Left ventricle myocardium inferior (tissue), 1 donor: ENCODE measurements at regions not wholly inside any gene's neighbourhood (a gene's known extent, or its start where the extent isn't known, plus 50 kb on each side); places are given as distances from the start of the nearest gene placed in this dataset.

Experiments used
- DNase-seq: peaks from one replicate; pipeline ENCODE4 v3.0.0-alpha.2; 2020
- H3K27ac ChIP-seq: fragments of 200-600 bp; replicated peaks from 2 replicates; pipeline ENCODE4 v1.8.0; 2021
- H3K27me3 ChIP-seq: fragments of 200-600 bp; 2 replicates; pipeline ENCODE4 v1.8.0; 2021; ENCODE audit warnings: low read depth
- H3K36me3 ChIP-seq: fragments of 200-600 bp; 2 replicates; pipeline ENCODE4 v1.8.0; 2021
- H3K4me1 ChIP-seq: fragments of 200-600 bp; 2 replicates; pipeline ENCODE4 v1.8.0; 2021
- H3K4me3 ChIP-seq: fragments of 200-600 bp; 2 replicates; pipeline ENCODE4 v1.8.0; 2021; ENCODE audit warnings: mild to moderate bottlenecking, moderate library complexity
- H3K9me3 ChIP-seq: fragments of 200-600 bp; replicated peaks from 2 replicates; pipeline ENCODE4 v1.8.0; 2021
- intact Hi-C: fragments of 100-400 bp; cut with micrococcal nuclease; formaldehyde crosslinking; loops from one replicate; pipeline ENCODE4 v1.11.0; 2022
- TF ChIP-seq, protein P1 (sequence below): fragments of 200-600 bp; IDR thresholded peaks from 2 replicates; pipeline ENCODE4 v1.8.0; 2021; ENCODE audit warnings: antibody characterized with exemption, mild to moderate bottlenecking, borderline replicate concordance
- donor health status: DM: no; HTN: yes; CAD: no; lungs with severe emphysema.

GRCh38 chr4:180650273-180650672, 1592.9 kb upstream of the TENM3 start:
- H3K27me3 ChIP-seq = no peaks in the 10 kb centered on the region
- DNase-seq = no peak
- no peak overlapping the region for H3K4me3 ChIP-seq
- intact Hi-C loops = no loop called here
- H3K4me1 ChIP-seq = no peaks in the 10 kb centered on the region
- TF ChIP-seq, protein P1, sequence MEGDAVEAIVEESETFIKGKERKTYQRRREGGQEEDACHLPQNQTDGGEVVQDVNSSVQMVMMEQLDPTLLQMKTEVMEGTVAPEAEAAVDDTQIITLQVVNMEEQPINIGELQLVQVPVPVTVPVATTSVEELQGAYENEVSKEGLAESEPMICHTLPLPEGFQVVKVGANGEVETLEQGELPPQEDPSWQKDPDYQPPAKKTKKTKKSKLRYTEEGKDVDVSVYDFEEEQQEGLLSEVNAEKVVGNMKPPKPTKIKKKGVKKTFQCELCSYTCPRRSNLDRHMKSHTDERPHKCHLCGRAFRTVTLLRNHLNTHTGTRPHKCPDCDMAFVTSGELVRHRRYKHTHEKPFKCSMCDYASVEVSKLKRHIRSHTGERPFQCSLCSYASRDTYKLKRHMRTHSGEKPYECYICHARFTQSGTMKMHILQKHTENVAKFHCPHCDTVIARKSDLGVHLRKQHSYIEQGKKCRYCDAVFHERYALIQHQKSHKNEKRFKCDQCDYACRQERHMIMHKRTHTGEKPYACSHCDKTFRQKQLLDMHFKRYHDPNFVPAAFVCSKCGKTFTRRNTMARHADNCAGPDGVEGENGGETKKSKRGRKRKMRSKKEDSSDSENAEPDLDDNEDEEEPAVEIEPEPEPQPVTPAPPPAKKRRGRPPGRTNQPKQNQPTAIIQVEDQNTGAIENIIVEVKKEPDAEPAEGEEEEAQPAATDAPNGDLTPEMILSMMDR = no peak
- H3K36me3 ChIP-seq = no peaks in the 10 kb centered on the region
- no peaks in the 10 kb centered on the region for H3K9me3 ChIP-seq
- no peak overlapping the region for H3K27ac ChIP-seq

- Histone ChIP-seq H3K36me3 (no peaks in the 10 kb centered on the region), H3K4me3 (no peak overlapping the region), H3K27me3 (no peaks in the 10 kb centered on the region), H3K9me3 (no peaks in the 10 kb centered on the region), H3K4me1 (no peaks in the 10 kb centered on the region), H3K27ac (no peak overlapping the region)
- TF ChIP-seq, protein P1 = no peak
- no peak for DNase-seq
- intact Hi-C loops = no loop called here
These were observed 1590.7 kb upstream of the TENM3 start for GRCh38 chr4:180652533-180652932.

GRCh38 chr4:180655886-180656285, 1587.3 kb upstream of the TENM3 start:
- no peaks in the 10 kb centered on the region for H3K36me3 ChIP-seq
- no peak for DNase-seq
- H3K4me3 ChIP-seq = no peak overlapping the region
- no peaks in the 10 kb centered on the region for H3K9me3 ChIP-seq
- intact Hi-C loops = no loop called here
- TF ChIP-seq, protein P1 = no peak
- no peak overlapping the region for H3K27ac ChIP-seq
- no peaks in the 10 kb centered on the region for H3K27me3 ChIP-seq
- no peaks in the 10 kb centered on the region for H3K4me1 ChIP-seq

DNA sequence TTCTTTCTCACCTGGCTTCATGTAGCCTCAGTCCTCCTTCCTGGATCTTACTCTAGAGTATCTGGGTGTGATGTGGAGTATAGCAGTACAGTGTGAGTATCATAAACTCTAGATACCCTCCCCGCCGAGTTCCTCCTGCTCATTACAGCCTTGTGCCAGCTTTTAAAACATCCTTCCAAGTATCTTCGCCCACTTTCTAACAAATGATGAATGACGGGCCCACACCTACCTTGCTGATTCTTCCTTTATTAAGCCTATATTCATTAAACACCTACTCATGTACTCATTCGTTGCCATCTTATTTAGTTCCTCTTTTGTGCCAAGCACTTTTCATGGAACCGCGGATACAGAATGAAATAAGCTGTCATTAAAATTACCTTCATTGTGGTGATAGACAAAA, 1585.3 kb upstream of the TENM3 start:
- intact Hi-C loops = no loop called here
- no peaks in the 10 kb centered on the region for H3K36me3 ChIP-seq
- TF ChIP-seq, protein P1 = no peak
- H3K4me3 ChIP-seq = no peak overlapping the region
- no peaks in the 10 kb centered on the region for H3K4me1 ChIP-seq
- H3K9me3 ChIP-seq = no peaks in the 10 kb centered on the region
- no peaks in the 10 kb centered on the region for H3K27me3 ChIP-seq
- no peak overlapping the region for H3K27ac ChIP-seq
- no peak for DNase-seq

DNA sequence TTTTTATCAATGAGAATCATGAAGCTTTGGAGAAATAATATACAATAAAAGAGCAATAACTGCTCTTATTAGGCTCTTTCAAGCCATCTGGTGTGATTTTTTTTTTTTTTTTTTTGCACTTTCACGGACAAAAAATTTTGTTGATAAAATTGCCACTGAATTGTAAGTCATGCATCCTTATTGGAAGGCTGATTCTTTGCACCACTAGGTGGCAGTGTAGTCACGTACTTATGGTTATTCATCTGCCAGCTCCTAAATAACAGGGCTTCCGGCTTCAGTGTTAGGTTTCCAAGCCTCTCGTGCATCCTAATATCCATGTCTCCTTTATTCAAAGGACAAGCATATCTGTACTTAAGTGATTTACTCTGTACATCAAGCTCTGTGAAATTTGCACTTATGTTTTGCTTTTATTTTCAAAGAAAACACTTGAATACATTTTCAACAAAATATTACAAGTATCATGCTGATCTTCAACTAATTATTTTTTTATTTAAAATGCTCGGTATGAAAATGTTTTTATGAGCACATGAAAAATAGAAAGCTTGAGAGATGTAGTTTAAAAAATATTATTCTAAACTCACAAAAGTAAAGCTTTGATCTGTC, 1578.3 kb upstream of the TENM3 start:
- TF ChIP-seq, protein P1 = peak; percentile 82
- Histone ChIP-seq H3K4me3 (no peak overlapping the region), H3K27me3 (no peaks in the 10 kb centered on the region), H3K27ac (no peak overlapping the region), H3K9me3 (no peaks in the 10 kb centered on the region), H3K4me1 (no peaks in the 10 kb centered on the region), H3K36me3 (no peaks in the 10 kb centered on the region)
- no peak for DNase-seq
- intact Hi-C loops = no loop called here

DNA sequence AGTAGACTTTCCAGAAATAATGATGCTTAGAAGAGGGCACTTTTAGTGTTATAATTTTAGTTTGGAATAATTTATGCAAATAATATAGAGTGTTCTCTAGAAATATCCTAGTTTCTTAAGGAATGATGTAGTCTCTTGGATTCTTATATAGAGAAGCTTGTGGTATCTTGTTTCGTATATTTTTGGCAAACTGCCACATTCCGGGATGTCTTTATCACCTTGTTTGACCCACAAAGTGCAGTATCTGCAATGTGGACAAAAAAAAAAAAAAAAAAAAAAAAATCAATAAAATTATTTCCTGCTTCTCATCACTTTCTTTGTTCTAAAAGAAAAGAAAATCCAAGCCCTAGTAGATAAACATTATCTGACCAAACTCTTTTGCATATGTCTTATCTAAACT, 1577.7 kb upstream of the TENM3 start:
- intact Hi-C loops = no loop called here
- Histone ChIP-seq H3K4me3 (no peak overlapping the region), H3K27ac (no peak overlapping the region), H3K9me3 (no peaks in the 10 kb centered on the region), H3K27me3 (no peaks in the 10 kb centered on the region), H3K4me1 (no peaks in the 10 kb centered on the region), H3K36me3 (no peaks in the 10 kb centered on the region)
- TF ChIP-seq, protein P1 = no peak
- DNase-seq = no peak
